GM18498 (cell line): ENCODE measurements at regions not wholly inside any gene's neighbourhood (a gene's known extent, or its start where the extent isn't known, plus 50 kb on each side); places are given as distances from the start of the nearest gene placed in this dataset.

Experiments
- ATAC-seq: cut with Tn5 transposase; IDR thresholded peaks from one replicate; pipeline ENCODE4 v1.9.1; 2021; ENCODE audit warnings: mild to moderate bottlenecking, moderate library complexity; ENCODE audit not compliant: unreplicated experiment

GRCh38 chr10:128972036-128972405, 495.0 kb upstream of the MGMT start:
- ATAC-seq = no peak

GRCh38 chr10:128973221-128973620, 493.8 kb upstream of the MGMT start:
- no peak for ATAC-seq

- no peak for ATAC-seq
Measured at GRCh38 chr10:128976856-128977255, 490.2 kb upstream of the MGMT start.

GRCh38 chr10:128978211-128978610, 488.8 kb upstream of the MGMT start:
- ATAC-seq = no peak

- no peak for ATAC-seq
Measured at GRCh38 chr10:128979405-128979804, 487.6 kb upstream of the MGMT start.

GRCh38 chr10:128981251-128981650, 485.8 kb upstream of the MGMT start:
- ATAC-seq = no peak

- no peak for ATAC-seq
Measured at GRCh38 chr10:128981881-128982615, 485.0 kb upstream of the MGMT start.

- no peak for ATAC-seq
Measured at GRCh38 chr10:128982616-128982915, 484.5 kb upstream of the MGMT start.

- no peak for ATAC-seq
Measured at GRCh38 chr10:128985036-128985435, 482.0 kb upstream of the MGMT start.

- ATAC-seq = no peak
Measured at GRCh38 chr10:128990986-128991385, 476.1 kb upstream of the MGMT start.

GRCh38 chr10:128992770-128993169, 474.3 kb upstream of the MGMT start:
- no peak for ATAC-seq

GRCh38 chr10:128993443-128993842, 473.6 kb upstream of the MGMT start:
- no peak for ATAC-seq

- ATAC-seq = no peak
Measured at GRCh38 chr10:128993911-128994538, 473.0 kb upstream of the MGMT start.

- ATAC-seq = no peak
Measured at GRCh38 chr10:128994598-128995143, 472.4 kb upstream of the MGMT start.

- ATAC-seq = no peak
Measured at GRCh38 chr10:128995676-128996075, 471.4 kb upstream of the MGMT start.

- ATAC-seq = no peak
Measured at GRCh38 chr10:128996092-128996491, 470.9 kb upstream of the MGMT start.

GRCh38 chr10:128998101-128998805, 468.8 kb upstream of the MGMT start:
- ATAC-seq = no peak

GRCh38 chr10:129004398-129004797, 462.6 kb upstream of the MGMT start:
- no peak for ATAC-seq

GRCh38 chr10:129005080-129005479, 462.0 kb upstream of the MGMT start:
- no peak for ATAC-seq

- ATAC-seq = no peak
Measured at GRCh38 chr10:129005804-129006203, 461.2 kb upstream of the MGMT start.

GRCh38 chr10:129018511-129018910, 448.5 kb upstream of the MGMT start:
- no peak for ATAC-seq
